Smooth muscle cell (in vitro differentiated cells): ENCODE measurements at regions not wholly inside any gene's neighbourhood (a gene's known extent, or its start where the extent isn't known, plus 50 kb on each side); places are given as distances from the start of the nearest gene placed in this dataset.

ENCODE experiments used
- DNase-seq: peaks from one replicate; lab custom pipeline; 2025; ENCODE audit not compliant: unreplicated experiment; lab: John Stamatoyannopoulos, UW
- H2AFZ ChIP-seq: fragments of 200-600 bp; sonication (generic); 2 replicates; pipeline ENCODE4 v1.6.0; 2016; ENCODE audit warnings: antibody characterized with exemption, low read depth, mild to moderate bottlenecking
- H3F3A ChIP-seq: fragments of 200-600 bp; sonication (generic); 2 replicates; pipeline ENCODE4 v1.6.0; 2017; ENCODE audit warnings: antibody characterized with exemption, low read depth
- H3K27ac ChIP-seq: fragments of 200-600 bp; sonication (generic); 2 replicates; pipeline ENCODE4 v1.5.1; 2016; ENCODE audit warnings: low read depth, mild to moderate bottlenecking
- H3K27me3 ChIP-seq: fragments of 200-600 bp; sonication (generic); 2 replicates; pipeline ENCODE4 v1.6.1; 2016; ENCODE audit warnings: low read depth, mild to moderate bottlenecking
- H3K36me3 ChIP-seq: fragments of 200-600 bp; sonication (generic); 2 replicates; pipeline ENCODE4 v1.5.1; 2016; ENCODE audit warnings: low read depth
- H3K4me1 ChIP-seq: fragments of 200-600 bp; sonication (generic); 2 replicates; pipeline ENCODE4 v1.5.1; 2016; ENCODE audit warnings: low read depth
- H3K4me2 ChIP-seq: fragments of 200-600 bp; sonication (generic); 2 replicates; pipeline ENCODE4 v1.6.0; 2016; ENCODE audit warnings: mild to moderate bottlenecking
- H3K4me3 ChIP-seq: fragments of 200-600 bp; sonication (generic); 2 replicates; pipeline ENCODE4 v1.5.1; 2016; ENCODE audit warnings: mild to moderate bottlenecking
- H3K79me2 ChIP-seq: fragments of 200-600 bp; sonication (generic); 2 replicates; pipeline ENCODE4 v1.6.0; 2016; ENCODE audit warnings: low read depth, mild to moderate bottlenecking
- H3K9ac ChIP-seq: fragments of 200-600 bp; sonication (generic); 2 replicates; pipeline ENCODE4 v1.6.0; 2016; ENCODE audit warnings: low read depth
- H3K9me3 ChIP-seq: fragments of 200-600 bp; sonication (generic); replicated peaks from 2 replicates; pipeline ENCODE4 v1.5.1; 2016; ENCODE audit warnings: low read depth
- H4K20me1 ChIP-seq: fragments of 200-600 bp; sonication (generic); 2 replicates; pipeline ENCODE4 v1.6.0; 2016; ENCODE audit warnings: low read depth
- CTCF ChIP-seq: fragments of 200-600 bp; sonication (generic); IDR thresholded peaks from 2 replicates; pipeline ENCODE4 v1.5.1; 2017; ENCODE audit warnings: borderline replicate concordance, mild to moderate bottlenecking, antibody characterized with exemption; ENCODE audit not compliant: insufficient read depth, poor library complexity, severe bottlenecking
- WGBS: methylation state at CpG from one replicate; pipeline ENCODE4 v1.1.7; 2016; ENCODE audit warnings: low lambda C conversion rate; 5-methylcytosine and 5-hydroxymethylcytosine counted together

DNA sequence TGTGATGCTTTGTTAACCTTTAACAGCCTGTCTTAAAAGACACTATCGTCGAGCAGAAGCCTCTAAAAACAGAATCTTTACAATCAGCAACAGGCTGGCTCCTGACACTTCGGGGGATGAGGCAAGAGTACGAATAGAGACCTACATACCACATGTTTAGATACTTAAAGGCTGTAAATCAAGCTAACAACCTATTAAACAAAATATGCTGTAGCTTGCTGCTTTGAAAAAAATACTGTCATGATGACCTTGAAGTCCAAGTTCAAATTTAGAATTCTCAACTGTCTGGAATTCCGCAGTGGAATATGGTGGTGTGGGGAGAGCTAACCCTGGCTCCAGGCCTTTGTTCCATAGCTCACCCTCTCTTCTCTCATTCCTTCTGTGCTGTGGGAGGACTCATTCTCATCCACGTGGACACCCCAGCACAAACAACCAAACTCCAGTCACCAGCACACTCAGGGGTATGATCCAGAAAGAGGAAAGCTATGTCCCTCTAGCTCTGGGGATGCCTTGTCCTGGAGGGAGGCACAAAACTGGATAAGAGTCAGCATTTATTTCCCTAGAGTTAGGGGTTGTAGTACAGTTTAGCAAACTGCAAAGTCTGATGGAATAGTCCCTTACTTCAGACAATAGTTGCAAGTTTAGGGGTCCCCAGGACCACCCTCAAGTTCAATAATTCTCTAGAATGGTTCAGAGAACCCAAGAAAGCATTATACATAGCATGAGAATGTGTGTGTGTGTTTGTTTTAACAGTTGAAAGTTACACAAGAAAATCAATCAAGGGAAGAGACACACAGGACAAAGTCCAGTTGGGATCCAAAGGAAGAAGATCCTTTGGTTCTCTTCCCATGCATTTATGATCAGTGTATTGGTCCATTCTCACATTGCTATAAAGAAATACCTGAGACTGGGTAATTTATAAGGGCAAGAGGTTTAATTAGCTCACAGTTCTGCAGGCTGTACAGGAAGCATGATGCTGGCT lies 196.1 kb upstream of the SVIL start:
- Histone ChIP-seq H3K79me2 (no peaks in the 10 kb centered on the region), H3K9me3 (no peaks in the 10 kb centered on the region), H3K4me1 (no peaks in the 10 kb centered on the region), H3K9ac (no peak overlapping the region), H3K27ac (no peak overlapping the region), H4K20me1 (no peaks in the 10 kb centered on the region), H3K27me3 (no peaks in the 10 kb centered on the region), H3K4me3 (no peak overlapping the region), H3K4me2 (no peak overlapping the region), H2AFZ (peak overlapping the region; percentile 8), H3K36me3 (no peaks in the 10 kb centered on the region), H3F3A (peaks cover under 1% of the 10 kb centered on the region)
- 55% methylated on average over 6 of the region's 6 CpGs for WGBS
- no peak for DNase-seq
- no peak for TF ChIP-seq CTCF

DNA sequence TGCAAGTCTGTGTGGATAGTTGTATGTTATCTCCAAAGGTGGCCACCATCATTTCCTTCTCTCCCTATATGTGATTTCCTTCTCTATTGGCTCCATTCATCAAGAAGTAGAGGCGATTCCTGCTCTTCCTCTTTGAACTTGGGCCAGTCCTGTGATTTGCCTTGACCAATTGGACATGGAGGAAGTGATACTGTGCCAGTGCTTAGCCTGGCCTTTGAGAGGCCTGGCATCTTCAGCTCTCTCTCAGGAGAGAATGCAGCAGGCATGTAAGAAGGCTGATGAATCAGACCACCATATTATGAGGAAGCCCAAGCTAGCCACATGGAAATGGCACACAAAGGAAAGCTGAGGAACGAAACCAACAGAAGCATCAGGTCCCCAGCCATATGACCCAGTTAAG lies 195.0 kb upstream of the SVIL start:
- no peaks in the 10 kb centered on the region for H3K36me3 ChIP-seq
- no peaks in the 10 kb centered on the region for H3K9me3 ChIP-seq
- H2AFZ ChIP-seq = no peak overlapping the region
- H3F3A ChIP-seq = no peaks in the 10 kb centered on the region
- no peak for DNase-seq
- no peak overlapping the region for H3K27ac ChIP-seq
- H3K27me3 ChIP-seq = no peaks in the 10 kb centered on the region
- TF ChIP-seq CTCF = no peak
- H4K20me1 ChIP-seq = no peaks in the 10 kb centered on the region
- H3K4me2 ChIP-seq = no peak overlapping the region
- no peak overlapping the region for H3K4me3 ChIP-seq
- no peaks in the 10 kb centered on the region for H3K4me1 ChIP-seq
- 100% methylated on average over 2 of the region's 2 CpGs for WGBS
- H3K9ac ChIP-seq = no peak overlapping the region
- no peaks in the 10 kb centered on the region for H3K79me2 ChIP-seq

DNA sequence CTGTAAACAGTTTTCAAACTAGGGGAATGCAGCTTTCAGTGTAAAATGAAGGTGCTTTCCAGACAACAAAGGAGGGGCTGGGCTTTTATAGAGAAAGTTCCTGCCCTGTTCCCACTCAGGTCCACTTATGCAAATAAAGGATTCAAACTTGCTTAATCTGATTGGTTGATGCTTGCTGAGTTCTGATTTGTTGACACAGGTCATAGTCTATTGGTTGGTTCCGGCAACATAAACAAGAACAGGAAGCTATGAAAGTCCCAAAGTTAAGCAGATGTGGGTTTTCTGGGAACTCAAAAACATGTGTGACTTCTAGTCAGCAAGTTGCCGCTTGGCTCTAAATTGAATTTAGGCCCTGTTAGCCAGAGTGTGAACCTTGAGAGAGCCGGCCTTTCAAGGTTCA lies 194.2 kb upstream of the SVIL start:
- Histone ChIP-seq H3K79me2 (no peaks in the 10 kb centered on the region), H3K9ac (no peak overlapping the region), H3K4me1 (no peaks in the 10 kb centered on the region), H3K27me3 (no peaks in the 10 kb centered on the region), H2AFZ (no peak overlapping the region), H3K27ac (no peak overlapping the region), H3K4me3 (no peak overlapping the region), H4K20me1 (no peaks in the 10 kb centered on the region), H3K36me3 (no peaks in the 10 kb centered on the region), H3K4me2 (no peak overlapping the region), H3K9me3 (no peaks in the 10 kb centered on the region), H3F3A (no peaks in the 10 kb centered on the region)
- DNase-seq = no peak
- 96% methylated on average over 3 of the region's 3 CpGs for WGBS
- TF ChIP-seq CTCF = no peak
